GM12865 (cell line): ENCODE measurements at regions not wholly inside any gene's neighbourhood (a gene's known extent, or its start where the extent isn't known, plus 50 kb on each side); places are given as distances from the start of the nearest gene placed in this dataset.

ENCODE experiments used
- DNase-seq: peaks from one replicate; pipeline ENCODE4 v3.0.0; 2010; ENCODE audit warnings: low read depth
- H3K4me3 ChIP-seq: 2 replicates; pipeline ENCODE4 v1.5.1; 2011; ENCODE audit warnings: mild to moderate bottlenecking, low read depth, low read length, control low read depth
- CTCF ChIP-seq: IDR thresholded peaks from 2 replicates; pipeline ENCODE4 v1.5.1; 2011; ENCODE audit warnings: low read length, control low read depth, low read depth, inconsistent platforms; ENCODE audit not compliant: insufficient read depth; ENCODE audit errors: missing control alignments

GRCh38 chr4:41359422-41359775 is 102.7 kb downstream of the UCHL1 start:
- DNase-seq = no peak
- TF ChIP-seq CTCF = no peak
- no peak overlapping the region for H3K4me3 ChIP-seq

- no peak for DNase-seq
- no peak for TF ChIP-seq CTCF
- no peak overlapping the region for H3K4me3 ChIP-seq
These were observed 103.1 kb downstream of the UCHL1 start for GRCh38 chr4:41359836-41360213.

GRCh38 chr4:41360214-41360920 is 103.6 kb downstream of the UCHL1 start:
- TF ChIP-seq CTCF = no peak
- peak overlapping the region; percentile 43 for H3K4me3 ChIP-seq
- DNase-seq = peak; percentile 8

GRCh38 chr4:41360921-41361793 is 104.4 kb downstream of the UCHL1 start:
- peak overlapping the region; percentile 17; the same call in 1 of the 2 replicates for H3K4me3 ChIP-seq
- no peak for TF ChIP-seq CTCF
- no peak for DNase-seq

- TF ChIP-seq CTCF = no peak
- no peak overlapping the region for H3K4me3 ChIP-seq
- no peak for DNase-seq
These were observed 105.2 kb downstream of the UCHL1 start for GRCh38 chr4:41361794-41362526.

GRCh38 chr4:41362621-41363383 is 106.1 kb downstream of the UCHL1 start:
- no peak for DNase-seq
- TF ChIP-seq CTCF = no peak
- no peak overlapping the region for H3K4me3 ChIP-seq
